NCI-H2107 (cell line): ENCODE measurements at regions not wholly inside any gene's neighbourhood (a gene's known extent, or its start where the extent isn't known, plus 50 kb on each side); places are given as distances from the start of the nearest gene placed in this dataset.
"Not testable (repeated sequence)": the region's sequence is repeated elsewhere in the genome, so short reads cannot be mapped to it uniquely, and the experiment has no call there.

Source experiments
- DNase-seq: peaks from one replicate; lab custom pipeline; 2025; lab: John Stamatoyannopoulos, UW

DNA sequence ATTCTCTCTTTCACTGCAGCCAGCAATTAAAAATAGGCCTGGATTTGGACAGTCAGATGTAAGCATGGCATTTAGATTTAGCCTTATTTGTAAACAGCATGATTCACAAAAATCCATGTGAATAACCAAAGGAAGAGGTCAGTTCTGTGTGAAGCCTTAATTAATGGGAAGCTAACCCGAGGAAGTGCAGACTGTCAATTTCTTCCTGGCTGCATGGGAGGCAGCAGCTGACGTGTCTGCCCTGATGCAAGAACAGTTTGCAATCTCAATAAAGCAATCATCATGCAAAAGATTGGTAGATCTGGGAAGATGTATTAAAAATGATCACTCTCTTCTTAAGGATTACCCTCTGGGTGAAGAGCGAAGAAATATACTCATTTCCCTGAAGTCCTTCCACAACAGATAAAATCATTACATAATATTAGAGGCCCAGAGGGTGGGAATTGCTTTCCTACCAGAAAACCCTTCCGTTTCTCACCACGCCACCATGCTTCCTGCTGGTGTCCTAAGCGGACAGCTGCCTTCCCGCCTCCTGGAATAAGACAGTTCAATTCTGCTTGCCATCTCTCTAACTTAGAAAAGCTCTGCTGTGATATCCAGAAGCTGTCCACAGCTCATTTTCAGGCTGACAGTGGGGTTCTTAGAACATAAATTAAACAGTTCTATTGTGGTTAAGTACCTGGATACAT, 526.7 kb upstream of the NRP1 start:
- DNase-seq: no peak

DNA sequence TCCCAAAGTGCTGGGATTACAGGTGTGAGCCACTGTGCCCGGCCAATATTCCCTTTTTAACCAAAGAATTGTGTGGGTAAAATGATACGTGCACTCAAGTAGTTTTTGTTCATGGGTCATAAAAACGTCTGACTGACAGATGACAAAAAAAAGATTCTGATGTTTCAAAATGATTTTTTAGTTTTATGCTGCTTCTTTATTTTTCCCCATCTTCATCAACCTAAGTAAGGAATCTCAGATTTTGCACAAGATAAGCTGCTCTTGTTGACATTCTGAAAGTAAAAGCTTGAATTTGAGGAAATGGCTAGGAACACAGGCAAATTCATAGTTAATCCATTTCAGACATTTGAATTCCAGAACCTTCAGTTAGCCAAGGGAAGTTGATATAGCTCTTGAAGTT, 526.1 kb upstream of the NRP1 start:
- no peak for DNase-seq

DNA sequence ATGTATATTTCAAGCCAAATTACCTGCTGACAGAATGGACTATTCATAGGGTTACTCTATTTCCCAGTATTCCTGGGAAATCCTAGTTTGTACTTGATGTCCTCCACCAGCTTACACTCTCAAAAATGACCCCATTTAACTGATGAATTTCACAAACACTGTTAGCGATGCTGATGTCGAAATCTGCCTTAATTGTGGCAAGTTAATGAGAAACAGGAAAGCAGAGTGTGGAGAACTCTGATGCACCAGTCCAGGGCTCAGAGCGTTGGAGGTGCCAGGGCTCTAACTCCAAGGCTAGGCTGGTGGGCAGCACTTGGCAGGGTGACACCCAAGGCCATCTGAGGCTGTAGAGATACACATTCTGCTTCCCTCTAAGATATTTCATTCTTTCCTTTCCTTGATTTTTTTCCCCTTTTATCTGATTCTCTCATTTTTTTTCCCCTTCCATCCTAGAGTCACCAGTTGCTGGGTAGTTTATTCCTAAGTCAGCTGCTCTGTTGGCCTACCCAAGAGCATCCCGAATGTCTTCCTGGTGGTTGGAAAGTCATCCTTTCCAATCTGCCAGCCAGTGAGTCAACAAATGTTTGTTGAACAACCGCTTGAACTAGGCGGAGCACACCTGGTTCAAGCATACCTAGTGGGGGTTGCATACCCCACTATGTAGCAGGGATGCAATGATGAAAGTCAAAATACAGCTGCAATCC, 525.0 kb upstream of the NRP1 start:
- no peak for DNase-seq

DNA sequence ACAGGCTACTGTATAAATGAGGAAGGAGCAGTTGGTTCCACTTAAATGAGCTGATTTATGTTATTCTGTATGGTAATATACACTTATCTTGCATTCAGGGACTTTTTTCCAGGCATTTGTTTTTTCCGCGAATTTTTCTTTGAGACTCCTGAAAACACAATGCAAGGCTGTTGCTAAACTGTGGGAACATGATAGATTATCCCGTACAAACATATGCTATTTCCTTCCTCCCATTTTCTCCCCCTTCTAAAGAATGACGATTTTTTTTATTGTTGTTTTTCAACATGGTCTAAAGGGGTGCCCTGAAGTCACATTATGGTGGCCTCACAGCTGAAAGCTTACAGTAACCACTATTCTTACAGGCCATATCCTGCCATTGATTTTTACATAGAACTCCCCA, 523.9 kb upstream of the NRP1 start:
- no peak for DNase-seq

DNA sequence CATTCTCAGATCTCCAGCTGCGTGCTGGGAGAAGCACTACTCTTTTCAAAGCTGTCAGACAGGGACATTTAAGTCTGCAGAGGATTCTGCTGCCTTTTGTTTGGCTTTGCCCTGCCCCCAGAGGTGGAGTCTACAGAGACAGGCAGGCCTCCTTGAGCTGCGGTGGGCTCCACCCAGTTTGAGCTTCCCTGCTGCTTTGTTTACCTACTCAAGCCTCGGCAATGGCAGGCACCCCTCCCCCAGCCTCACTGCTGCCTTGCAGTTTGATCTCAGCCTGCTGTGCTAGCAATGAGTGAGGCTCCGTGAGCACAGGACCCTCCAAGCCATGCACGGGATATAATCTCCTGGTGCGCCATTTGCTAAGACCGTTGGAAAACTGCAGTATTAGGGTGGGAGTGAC, 518.8 kb upstream of the NRP1 start:
- not testable (repeated sequence) for DNase-seq

DNA sequence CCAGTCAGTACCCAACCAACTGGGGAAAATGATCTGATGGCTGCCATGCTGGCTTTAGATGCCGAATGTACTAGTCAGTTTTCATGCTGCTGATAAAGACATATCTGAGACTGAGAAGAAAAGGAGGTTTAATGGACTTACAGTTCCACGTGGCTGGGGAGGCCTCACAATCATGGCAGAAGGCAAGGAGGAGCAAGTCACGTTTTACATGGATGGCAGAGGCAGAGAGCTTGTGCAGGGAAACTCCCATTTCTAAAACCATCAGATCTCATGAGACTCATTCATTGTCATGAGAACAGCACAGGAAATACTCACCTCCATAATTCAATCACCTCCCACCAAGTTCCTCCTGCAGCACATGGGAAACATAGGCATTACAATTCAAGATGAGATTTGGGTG, 508.9 kb upstream of the NRP1 start:
- no peak for DNase-seq

DNA sequence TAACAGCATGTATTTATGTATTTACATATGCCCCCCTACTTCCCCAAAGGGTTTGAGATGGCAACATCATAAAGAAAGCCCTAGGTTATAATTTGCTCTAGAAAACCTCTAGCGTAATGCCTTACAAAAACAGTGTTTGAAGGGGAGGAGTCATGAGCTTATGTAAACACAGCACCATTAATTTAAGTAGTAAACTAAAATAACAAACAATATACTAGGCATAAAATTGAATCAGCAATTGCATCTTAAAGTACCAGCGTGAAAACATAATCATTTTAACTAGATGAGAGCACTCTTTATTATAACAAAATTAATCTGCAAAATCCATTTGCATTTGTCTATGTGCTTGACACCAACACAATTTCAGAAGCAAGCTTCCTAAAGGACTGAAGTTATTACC, 507.2 kb upstream of the NRP1 start:
- DNase-seq: no peak

DNA sequence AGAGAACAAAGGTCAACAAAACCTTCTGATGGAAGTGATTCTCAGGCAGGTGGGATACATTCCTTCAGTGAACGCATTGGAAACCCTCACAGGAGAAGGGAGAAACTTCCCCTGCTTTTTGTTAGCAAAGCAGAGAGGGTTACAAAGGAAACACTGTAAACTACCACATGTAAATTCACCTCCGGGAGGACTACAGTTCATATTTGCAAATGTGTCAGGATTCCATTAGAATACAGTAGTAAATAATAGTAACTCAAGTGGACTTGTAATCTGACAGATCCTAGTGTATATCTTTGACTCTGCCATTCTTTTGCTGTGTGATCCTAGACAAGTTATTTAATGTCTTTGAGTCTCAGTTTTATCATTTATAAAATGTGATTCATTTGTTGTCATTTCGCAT, 504.3 kb upstream of the NRP1 start:
- no peak for DNase-seq

DNA sequence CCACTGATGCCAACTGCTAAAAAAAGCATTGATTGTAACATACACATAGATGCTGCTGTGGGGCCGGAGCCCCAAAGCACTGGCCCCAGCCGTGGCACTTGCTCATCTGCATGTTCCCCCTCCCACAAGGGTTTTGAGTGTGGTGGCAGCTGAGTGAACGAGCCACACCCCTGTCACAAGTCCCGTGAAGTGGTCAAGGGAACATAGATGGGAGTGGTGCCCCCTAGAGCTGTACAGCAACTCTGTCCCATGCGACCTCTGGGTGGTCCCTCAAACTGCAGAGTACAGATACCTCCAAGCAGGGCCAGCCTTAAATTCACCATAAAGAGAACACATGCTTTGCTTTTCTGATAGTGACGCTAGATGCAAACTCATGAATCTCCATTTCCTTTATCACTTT, 503.3 kb upstream of the NRP1 start:
- no peak for DNase-seq

DNA sequence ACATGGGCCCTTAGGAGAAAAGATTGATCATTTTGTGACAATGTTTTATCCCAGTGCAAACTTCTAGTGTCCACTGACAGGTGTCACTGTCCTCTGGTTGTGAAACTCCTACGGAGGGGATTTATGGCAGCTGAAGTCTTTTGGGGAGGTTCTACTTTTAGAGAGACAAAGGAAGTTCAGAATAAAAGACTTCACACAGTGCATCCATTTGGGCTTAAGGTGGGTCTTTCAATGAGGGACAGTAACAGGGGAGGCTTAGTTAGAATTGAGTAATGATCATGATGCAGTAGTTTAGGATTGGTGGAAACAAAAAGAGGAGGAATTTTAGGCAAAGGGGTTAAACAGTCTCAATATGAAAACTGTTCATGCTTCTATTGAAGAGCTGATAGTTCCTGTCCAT, 501.1 kb upstream of the NRP1 start:
- no peak for DNase-seq

DNA sequence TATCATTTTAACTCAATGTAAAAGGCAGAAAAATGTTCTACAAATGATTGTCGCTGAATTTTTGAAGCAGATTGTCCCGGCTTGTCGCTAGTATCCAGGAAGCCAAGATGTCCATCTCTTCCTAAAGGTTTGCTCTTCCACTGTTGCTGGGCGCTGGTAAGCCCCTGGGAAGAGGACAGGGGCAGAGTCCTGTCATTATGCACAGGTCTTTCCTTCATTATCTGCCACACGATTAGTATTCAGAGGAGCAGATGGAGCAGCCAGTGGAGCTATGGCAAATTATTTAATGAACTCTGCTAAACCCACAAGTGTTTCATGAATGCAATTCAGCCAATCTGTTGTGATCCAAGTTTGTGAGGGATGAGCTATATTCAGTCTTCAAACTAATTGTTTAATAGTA, 499.1 kb upstream of the NRP1 start:
- DNase-seq: no peak

DNA sequence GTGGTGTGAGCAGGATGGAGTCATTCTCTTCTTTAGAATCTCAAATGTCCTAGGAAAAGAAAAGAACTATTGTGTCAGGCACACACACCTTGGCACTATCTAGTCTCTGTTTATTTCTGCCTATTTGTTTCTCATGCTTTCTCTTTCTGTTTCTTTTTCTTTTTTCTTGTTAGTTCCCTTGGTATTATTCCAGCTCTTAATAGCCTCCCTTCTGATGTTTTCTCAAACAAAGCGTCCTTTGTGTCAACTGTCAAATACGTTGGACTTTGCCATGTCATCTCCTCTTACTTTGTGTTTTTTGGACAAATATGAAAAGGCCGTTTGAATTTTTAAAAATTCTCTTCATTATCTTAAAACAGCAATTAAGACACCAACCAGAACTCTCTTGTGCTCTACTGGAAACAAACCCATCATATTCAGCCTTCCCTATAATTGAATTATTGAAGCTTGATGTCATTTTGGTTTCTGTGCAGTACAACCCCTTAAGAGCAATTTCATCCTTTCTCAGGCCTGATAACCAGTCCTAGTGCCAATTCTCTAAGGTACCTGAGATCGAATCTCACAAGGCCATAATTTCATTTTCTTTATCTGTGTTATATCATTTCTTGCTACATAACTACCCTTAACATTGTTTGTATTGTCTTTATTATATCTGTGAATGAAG, 497.8 kb upstream of the NRP1 start:
- DNase-seq: no peak

DNA sequence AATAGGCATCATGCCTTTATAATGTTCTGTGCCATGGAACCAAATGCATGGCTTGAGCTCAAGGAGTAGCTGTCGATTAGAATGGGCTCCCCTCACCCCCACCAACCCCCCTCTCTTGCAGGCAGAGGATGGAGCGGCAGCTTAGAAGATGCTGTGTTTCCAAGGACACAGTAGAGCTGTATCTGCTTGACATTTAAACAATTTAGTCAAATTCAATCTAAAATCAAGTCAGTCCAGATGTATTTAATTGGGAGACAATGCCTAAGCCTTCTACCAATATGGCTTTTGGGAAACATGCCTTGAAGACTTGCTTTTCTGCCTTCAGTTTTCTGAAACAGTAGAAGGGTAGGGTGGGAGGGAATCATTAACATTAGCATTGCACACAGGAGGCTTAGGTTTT, 497.1 kb upstream of the NRP1 start:
- DNase-seq: no peak

DNA sequence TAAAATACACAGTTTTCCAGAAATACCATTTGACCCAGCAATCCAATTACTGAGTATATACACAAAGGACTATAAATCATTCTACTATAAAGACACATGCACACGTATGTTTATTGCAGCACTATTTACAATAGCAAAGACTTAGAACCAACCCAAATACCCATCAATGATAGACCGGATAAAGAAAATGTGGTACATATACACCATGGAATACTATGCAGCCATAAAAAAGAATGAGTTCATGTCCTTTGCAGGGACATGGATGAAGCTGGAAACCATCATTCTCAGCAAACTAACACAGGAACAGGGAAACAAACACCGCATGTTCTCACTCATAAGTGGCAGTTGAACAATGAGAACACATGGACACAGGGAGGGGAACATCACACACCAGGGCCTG, 495.4 kb upstream of the NRP1 start:
- not testable (repeated sequence) for DNase-seq

DNA sequence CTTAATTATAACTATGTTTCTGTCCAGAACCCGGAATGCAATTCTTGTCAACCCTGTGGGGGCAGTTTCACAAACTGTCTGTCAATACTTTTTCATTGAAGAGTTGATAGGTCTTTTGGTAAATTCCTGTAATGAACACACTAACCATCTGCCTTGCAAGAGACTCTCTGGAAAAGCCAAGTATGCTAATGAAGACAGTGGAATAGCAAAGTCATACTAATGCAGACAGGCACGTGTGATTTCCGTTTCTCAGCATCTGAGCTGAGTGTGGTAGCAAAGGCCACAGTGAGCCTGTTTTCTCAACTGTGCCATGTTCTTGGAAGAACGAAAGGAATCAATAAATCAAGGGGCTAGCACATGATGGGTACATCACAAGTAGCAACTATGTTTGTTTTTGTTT, 494.1 kb upstream of the NRP1 start:
- no peak for DNase-seq

DNA sequence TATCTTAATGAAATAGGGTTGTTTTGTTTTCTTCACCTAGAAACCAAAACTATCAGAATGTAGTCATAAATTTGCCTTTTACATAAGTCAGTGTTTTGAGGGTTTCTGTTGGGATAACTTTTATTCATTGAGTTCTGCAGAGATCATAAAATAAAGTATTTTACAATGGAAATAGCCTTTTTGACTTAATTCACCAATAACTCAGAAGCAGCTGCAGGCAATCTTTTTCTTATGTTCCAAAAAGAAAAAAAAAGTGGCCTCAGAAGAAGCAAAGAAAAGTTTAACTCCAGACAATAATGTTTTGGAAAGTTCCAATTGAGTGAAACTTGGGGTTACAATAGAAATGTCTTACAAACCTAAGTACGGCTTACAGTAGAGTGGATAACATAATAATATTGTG, 491.7 kb upstream of the NRP1 start:
- DNase-seq: no peak

DNA sequence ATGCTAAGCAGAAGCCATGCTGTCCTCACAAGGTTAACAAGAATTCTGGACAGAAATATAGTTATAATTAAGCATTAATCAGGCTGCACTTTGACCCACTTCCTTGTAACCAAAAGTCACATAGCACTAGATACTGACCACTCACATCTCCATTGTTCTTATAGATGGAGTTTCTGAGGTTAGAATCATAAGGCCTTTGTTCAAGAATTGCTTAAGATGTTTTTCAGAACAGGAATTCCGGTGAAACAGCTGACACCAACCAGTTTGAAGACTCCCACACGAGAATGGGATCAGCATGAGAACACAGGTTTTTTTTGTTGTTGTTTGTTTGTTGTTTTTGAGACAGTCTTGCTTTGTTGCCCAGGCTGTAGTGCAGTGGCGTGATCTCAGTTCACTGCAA, 488.3 kb upstream of the NRP1 start:
- DNase-seq: no peak

DNA sequence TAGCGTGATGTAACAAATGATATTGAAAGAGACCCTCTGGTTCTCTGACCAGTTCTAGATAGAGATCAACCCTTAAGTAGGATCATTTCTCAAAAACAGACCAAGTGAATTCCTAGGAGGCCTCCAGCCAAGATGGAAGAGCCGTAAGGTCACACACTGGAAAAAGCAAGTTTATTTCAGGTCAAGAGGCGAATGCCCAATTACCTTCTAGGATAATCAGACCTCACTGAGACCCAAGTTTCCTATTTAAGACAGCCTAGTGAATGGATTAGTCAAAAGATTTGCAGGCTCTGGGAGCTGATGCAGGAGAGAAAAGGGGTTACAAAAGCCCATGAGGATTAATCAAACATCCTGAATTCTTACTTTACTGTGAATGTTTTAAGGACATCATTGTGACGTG, 486.1 kb upstream of the NRP1 start:
- no peak for DNase-seq

DNA sequence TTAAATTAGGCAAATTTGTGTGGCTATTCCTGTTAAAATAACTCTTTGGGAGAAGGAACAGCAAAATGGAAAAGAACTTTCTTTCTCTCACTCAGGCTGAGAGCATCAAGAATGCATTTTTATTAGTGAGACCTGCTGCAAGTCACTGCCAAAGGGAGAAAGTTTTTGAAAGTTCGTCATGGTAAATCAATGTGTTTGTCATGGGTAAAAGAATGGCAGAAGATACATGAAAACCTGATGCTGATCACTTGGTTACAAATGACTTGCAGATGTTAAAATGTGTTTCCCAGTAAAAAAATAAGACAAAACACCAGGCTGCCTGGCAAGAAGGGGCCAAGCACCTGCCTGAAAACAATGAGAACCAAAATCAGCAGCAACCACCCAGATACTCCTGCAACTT, 484.7 kb upstream of the NRP1 start:
- DNase-seq: no peak

DNA sequence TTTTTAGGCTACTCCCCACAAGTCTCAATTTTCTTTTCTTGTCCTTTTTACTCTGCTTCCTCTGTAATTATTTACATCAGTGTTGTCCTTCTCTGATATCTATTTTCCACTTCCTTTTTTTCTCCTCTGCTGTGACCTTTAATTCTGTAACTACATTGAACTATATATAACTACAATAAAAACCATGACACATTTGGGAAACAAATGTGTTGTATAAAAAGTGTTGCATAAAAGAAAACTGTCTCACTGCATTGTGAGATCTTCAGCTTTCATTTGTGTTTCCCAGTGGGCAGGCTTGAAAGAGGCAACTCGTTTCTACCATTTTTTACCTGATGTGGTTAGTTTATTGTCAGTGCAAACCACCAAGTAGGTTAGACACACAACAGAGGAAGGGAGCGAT, 483.9 kb upstream of the NRP1 start:
- no peak for DNase-seq

DNA sequence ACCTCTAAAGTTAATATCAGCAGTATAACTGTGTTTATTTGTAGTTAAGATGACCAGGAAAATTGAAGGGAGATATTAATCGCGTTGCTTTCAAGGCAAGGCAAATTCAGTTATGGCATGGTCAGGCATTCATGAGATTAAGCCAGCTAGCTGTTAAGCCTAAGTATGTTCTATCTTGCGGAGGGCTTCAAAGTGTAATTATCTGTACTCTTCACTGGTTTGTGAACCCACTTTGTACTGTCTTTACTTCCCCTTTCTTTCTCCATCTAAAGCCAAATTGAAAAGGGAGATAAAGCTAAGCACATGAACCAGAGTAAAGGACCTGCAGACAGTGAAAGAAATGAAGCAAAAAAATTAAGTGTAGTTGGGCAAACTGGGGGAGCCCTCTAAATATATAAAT, 483.1 kb upstream of the NRP1 start:
- no peak for DNase-seq

DNA sequence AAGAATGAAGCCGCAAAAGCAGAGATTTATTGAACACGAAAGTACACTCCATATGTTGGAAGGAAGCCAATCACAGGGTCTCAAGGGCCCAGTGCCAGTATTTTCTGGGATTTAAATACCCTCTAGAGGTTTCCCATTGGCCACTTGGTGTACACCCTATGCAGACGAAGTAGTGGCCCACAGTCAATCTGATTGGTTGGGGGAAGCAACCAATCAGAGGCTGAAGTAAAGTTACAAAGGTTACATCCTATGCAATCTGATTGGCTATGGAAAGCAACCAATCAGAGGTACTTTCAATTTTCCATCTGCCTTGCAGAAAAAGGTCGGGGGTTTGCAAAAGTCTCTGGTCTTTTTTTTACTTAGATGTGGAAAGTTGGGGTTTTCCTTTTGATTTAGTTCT, 481.3 kb upstream of the NRP1 start:
- no peak for DNase-seq

DNA sequence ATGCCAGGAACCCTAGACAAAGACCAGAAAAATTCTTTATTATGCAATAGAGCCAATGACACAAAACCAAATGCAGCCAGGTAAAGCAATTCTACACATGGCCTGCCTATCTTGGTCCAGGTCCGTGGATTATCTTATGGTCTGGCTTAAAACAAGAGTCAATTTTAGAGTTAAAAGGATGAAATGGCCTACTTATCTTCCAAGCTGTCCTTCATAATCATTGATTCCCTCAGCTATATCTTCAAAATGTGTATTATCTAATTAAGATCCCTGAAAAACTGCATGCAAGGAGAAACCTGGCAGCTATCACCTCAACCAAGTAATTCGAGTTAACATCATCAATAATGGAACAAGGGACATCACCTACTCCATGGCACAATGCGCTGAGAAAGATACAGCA, 479.4 kb upstream of the NRP1 start:
- DNase-seq: no peak

DNA sequence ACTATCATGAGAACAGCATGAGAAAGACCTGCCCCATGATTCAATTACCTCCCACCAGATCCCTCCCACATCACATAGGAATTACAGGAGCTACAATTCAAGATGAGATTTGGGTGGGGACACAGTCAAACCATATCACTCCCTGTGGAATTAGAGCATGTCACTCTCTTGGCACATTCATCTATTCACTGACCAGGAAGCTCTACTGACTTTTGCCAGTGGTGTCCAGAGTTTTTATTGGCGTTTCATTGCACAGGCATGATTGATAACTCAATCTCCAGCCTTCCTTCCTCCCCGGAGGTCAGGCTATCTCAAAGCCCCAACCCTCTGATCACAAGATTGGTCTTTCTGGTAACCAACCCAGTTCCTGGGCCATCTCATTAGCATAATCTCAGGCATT, 478.9 kb upstream of the NRP1 start:
- no peak for DNase-seq
